H1 (cell line): ENCODE measurements at regions not wholly inside any gene's neighbourhood (a gene's known extent, or its start where the extent isn't known, plus 50 kb on each side); places are given as distances from the start of the nearest gene placed in this dataset.

Source experiments
- CTCF ChIA-PET: fragments of 300-600 bp; sonication (Branson Sonifier 250); formaldehyde crosslinking; loops from one replicate; lab custom pipeline; 2021; ENCODE audit not compliant: partially characterized antibody; lab: Charles Lee
- POLR2A ChIA-PET: fragments of 300-600 bp; sonication (Branson Sonifier 250); formaldehyde crosslinking; loops from one replicate; lab custom pipeline; 2021; ENCODE audit warnings: inconsistent platforms; ENCODE audit not compliant: partially characterized antibody; lab: Charles Lee
- DNase-seq, 2 experiments: peaks; one replicate each; pipeline versions ENCODE4 v3.0.0 to v3.0.0-alpha.2; 2010 to 2022; ENCODE audit warnings: low spot score in 2 of 2, low read depth in 1 of 2, mixed read lengths in 1 of 2
- FAIRE-seq: peaks from 2 replicates; lab custom pipeline; 2011; peaks lifted over from hg19 to GRCh38; lab: Jason Lieb, UNC
- H2AFZ ChIP-seq: 2 replicates; pipeline ENCODE4 v1.8.1; 2012; ENCODE audit warnings: low read length, inconsistent platforms
- H2AK5ac ChIP-seq: 2 replicates; pipeline ENCODE4 v1.6.1; 2013; ENCODE audit warnings: low read depth, low read length
- H2BK120ac ChIP-seq: replicated peaks from 2 replicates; pipeline ENCODE3; 2013; ENCODE audit warnings: low read depth, low read length, inconsistent platforms
- H2BK12ac ChIP-seq: 2 replicates; pipeline ENCODE4 v1.6.1; 2013; ENCODE audit warnings: low read depth, low read length
- H2BK15ac ChIP-seq: 2 replicates; pipeline ENCODE4 v1.6.1; 2013; ENCODE audit warnings: low read length
- H2BK20ac ChIP-seq: 2 replicates; pipeline ENCODE4 v1.6.1; 2013; ENCODE audit warnings: low read length
- H2BK5ac ChIP-seq: 2 replicates; pipeline ENCODE4 v1.6.1; 2013; ENCODE audit warnings: low read depth, low read length
- H3K14ac ChIP-seq: 2 replicates; pipeline ENCODE4 v1.6.1; 2013; ENCODE audit warnings: inconsistent platforms; ENCODE audit not compliant: insufficient read length
- H3K18ac ChIP-seq: 2 replicates; pipeline ENCODE4 v1.6.1; 2013; ENCODE audit warnings: low read length; ENCODE audit errors: extremely low read depth
- H3K23ac ChIP-seq: 2 replicates; pipeline ENCODE4 v1.6.1; 2013; ENCODE audit warnings: inconsistent platforms; ENCODE audit not compliant: insufficient read length
- H3K23me2 ChIP-seq: 2 replicates; pipeline ENCODE4 v1.6.1; 2013; ENCODE audit warnings: low read depth, low read length
- H3K27ac ChIP-seq: 2 replicates; pipeline ENCODE4 v1.6.1; 2011; ENCODE audit warnings: low read depth, low read length, inconsistent platforms
- H3K27me3 ChIP-seq, 4 experiments: replicated peaks in 1 of 4; 1 replicate in 1 of 4; 2 replicates in 3 of 4; pipeline versions ENCODE4 v1.6.1 to v1.8.1; 2011 to 2013; ENCODE audit warnings: low read length in 3 of 4, mild to moderate bottlenecking in 3 of 4, inconsistent platforms in 2 of 4, mixed read lengths in 2 of 4, moderate library complexity in 1 of 4; ENCODE audit not compliant: control insufficient read depth in 3 of 4, insufficient read depth in 3 of 4; ENCODE audit errors: extremely low read depth in 1 of 4
- H3K36me3 ChIP-seq, 4 experiments: 2 replicates each; pipeline versions ENCODE4 v1.6.1 to v1.8.1; 2011 to 2013; ENCODE audit warnings: mild to moderate bottlenecking in 4 of 4, low read length in 3 of 4, moderate library complexity in 2 of 4, control low read depth in 1 of 4, inconsistent platforms in 1 of 4; ENCODE audit not compliant: insufficient read depth in 4 of 4, control insufficient read depth in 2 of 4
- H3K4ac ChIP-seq: replicated peaks from 2 replicates; pipeline ENCODE3; 2013; ENCODE audit warnings: low read length, low read depth, mixed read lengths, inconsistent platforms; ENCODE audit not compliant: insufficient read length
- H3K4me1 ChIP-seq, 4 experiments: replicated peaks in 1 of 4; 1 replicate in 1 of 4; 2 replicates in 3 of 4; pipeline versions ENCODE4 v1.6.1 to v1.8.1; 2011 to 2013; ENCODE audit warnings: low read length in 3 of 4, inconsistent platforms in 2 of 4, mixed read lengths in 1 of 4; ENCODE audit not compliant: insufficient read depth in 4 of 4, control insufficient read depth in 3 of 4
- H3K4me2 ChIP-seq, 2 experiments: 2 replicates each; pipeline versions ENCODE4 v1.6.1 to v1.8.1; 2011 to 2013; ENCODE audit warnings: low read depth in 2 of 2, low read length in 2 of 2, control low read depth in 1 of 2, inconsistent platforms in 1 of 2, mild to moderate bottlenecking in 1 of 2; ENCODE audit not compliant: insufficient read depth in 1 of 2
- H3K4me3 ChIP-seq, 4 experiments: fragments of 200-600, 300-600 bp in 1 of 4; sonication (generic), shearing (Covaris generic), sonication (Bioruptor Twin) in 1 of 4; 2 replicates each; pipeline versions ENCODE4 v1.5.1 to v1.8.1; 2011 to 2016; ENCODE audit warnings: low read length in 4 of 4, low read depth in 3 of 4, control low read depth in 2 of 4, inconsistent platforms in 2 of 4, mild to moderate bottlenecking in 2 of 4, mixed read lengths in 1 of 4, moderate library complexity in 1 of 4; ENCODE audit not compliant: insufficient read depth in 2 of 4; ENCODE audit errors: extremely low read depth in 1 of 4
- H3K56ac ChIP-seq: replicated peaks from 2 replicates; pipeline ENCODE3; 2013; ENCODE audit warnings: low read depth, mild to moderate bottlenecking, mixed read lengths, low read length, inconsistent platforms; ENCODE audit not compliant: insufficient read length
- H3K79me1 ChIP-seq: 2 replicates; pipeline ENCODE4 v1.6.1; 2013; ENCODE audit warnings: low read depth, low read length, control low read depth
- H3K79me2 ChIP-seq, 2 experiments: 2 replicates each; pipeline versions ENCODE4 v1.6.1 to v1.8.1; 2012 to 2013; ENCODE audit warnings: low read length in 2 of 2, mild to moderate bottlenecking in 2 of 2, inconsistent platforms in 1 of 2; ENCODE audit not compliant: insufficient read depth in 2 of 2, control insufficient read depth in 1 of 2
- H3K9ac ChIP-seq, 4 experiments: replicated peaks in 1 of 4; 1 replicate in 1 of 4; 2 replicates in 3 of 4; pipeline versions ENCODE4 v1.6.1 to v1.8.1; 2011 to 2013; ENCODE audit warnings: low read depth in 3 of 4, low read length in 3 of 4, control low read depth in 2 of 4, mild to moderate bottlenecking in 2 of 4, moderate library complexity in 2 of 4, inconsistent platforms in 1 of 4; ENCODE audit errors: extremely low read depth in 1 of 4
- H3K9me3 ChIP-seq, 2 experiments: 2 replicates each; pipeline versions ENCODE4 v1.6.1 to v1.8.1; 2012 to 2013; ENCODE audit warnings: mild to moderate bottlenecking in 2 of 2, moderate library complexity in 2 of 2, control low read depth in 1 of 2, inconsistent platforms in 1 of 2, low read depth in 1 of 2, low read length in 1 of 2, mixed read lengths in 1 of 2; ENCODE audit not compliant: insufficient read depth in 2 of 2
- H4K20me1 ChIP-seq, 2 experiments: replicated peaks in 1 of 2; 2 replicates each; pipeline versions ENCODE3 to v1.8.1; 2011 to 2013; ENCODE audit warnings: inconsistent platforms in 2 of 2, low read length in 2 of 2, mild to moderate bottlenecking in 1 of 2; ENCODE audit not compliant: insufficient read depth in 2 of 2, control insufficient read depth in 1 of 2
- H4K5ac ChIP-seq: 2 replicates; pipeline ENCODE4 v1.6.1; 2013; ENCODE audit warnings: low read length, low read depth, mixed read lengths, inconsistent platforms; ENCODE audit not compliant: insufficient read length
- H4K8ac ChIP-seq: 2 replicates; pipeline ENCODE4 v1.8.0; 2013; ENCODE audit warnings: mild to moderate bottlenecking, moderate library complexity, low read length, inconsistent platforms; ENCODE audit not compliant: insufficient read depth; ENCODE audit errors: extremely low read depth
- H4K91ac ChIP-seq: replicated peaks from 2 replicates; pipeline ENCODE3; 2013; ENCODE audit warnings: low read length, mixed read lengths, inconsistent platforms; ENCODE audit not compliant: insufficient read length
- BCL11A ChIP-seq, 2 experiments: IDR thresholded peaks; one replicate each; pipeline ENCODE4 v1.6.1; 2011; ENCODE audit warnings: low read depth in 2 of 2, low read length in 2 of 2, mild to moderate bottlenecking in 2 of 2
- CBX8 ChIP-seq: fragments of 300-800, 300-1000 bp; sonication (generic); IDR thresholded peaks from 2 replicates; pipeline ENCODE4 v1.7.1; 2016; ENCODE audit warnings: low read depth, low read length, borderline replicate concordance
- EGR1 ChIP-seq: IDR thresholded peaks from 2 replicates; pipeline ENCODE4 v1.6.1; 2011; ENCODE audit warnings: low read depth, low read length, borderline replicate concordance
- GTF2F1 ChIP-seq: IDR thresholded peaks from 2 replicates; pipeline ENCODE4 v1.6.1; 2012; ENCODE audit warnings: low read depth, low read length, improper control_type of control experiment, borderline replicate concordance
- HDAC6 ChIP-seq: IDR thresholded peaks from one replicate; pipeline ENCODE4 v1.7.1; 2012; ENCODE audit warnings: low read depth, mild to moderate bottlenecking, inconsistent platforms, low read length, moderate library complexity
- KDM4A ChIP-seq: IDR thresholded peaks from one replicate; pipeline ENCODE4 v1.7.1; 2012; ENCODE audit warnings: low read depth, mild to moderate bottlenecking, moderate library complexity, low read length, inconsistent platforms; ENCODE audit not compliant: severe bottlenecking
- NRF1 ChIP-seq: IDR thresholded peaks from 2 replicates; pipeline ENCODE4 v1.6.1; 2011; ENCODE audit warnings: mild to moderate bottlenecking, low read depth, low read length, improper control_type of control experiment
- POLR2A ChIP-seq, 2 experiments: IDR thresholded peaks; 1 replicate in 1 of 2; 2 replicates in 1 of 2; pipeline ENCODE4 v1.6.1; 2011; ENCODE audit warnings: low read depth in 2 of 2, low read length in 2 of 2, mild to moderate bottlenecking in 2 of 2; ENCODE audit errors: control extremely low read depth in 1 of 2
- RXRA ChIP-seq: IDR thresholded peaks from 2 replicates; pipeline ENCODE4 v1.6.1; 2011; ENCODE audit warnings: low read depth, mild to moderate bottlenecking, low read length, moderate library complexity; ENCODE audit not compliant: insufficient read depth
- SIN3A ChIP-seq, 2 experiments: IDR thresholded peaks in 1 of 2; conservative IDR thresholded peaks in 1 of 2; 2 replicates each; pipeline ENCODE4 v1.6.1; 2011 to 2012; ENCODE audit warnings: low read length in 2 of 2, improper control_type of control experiment in 1 of 2, low read depth in 1 of 2, mild to moderate bottlenecking in 1 of 2
- SP2 ChIP-seq: IDR thresholded peaks from 2 replicates; pipeline ENCODE4 v1.6.1; 2012; ENCODE audit warnings: mild to moderate bottlenecking, low read length, inconsistent platforms
- TBP ChIP-seq: IDR thresholded peaks from 2 replicates; pipeline ENCODE4 v1.6.1; 2011; ENCODE audit warnings: low read depth, low read length, improper control_type of control experiment
- WGBS, 2 experiments: shearing (Covaris generic) in 1 of 2; methylation state at CpG; one replicate each; pipeline versions ENCODE4 v1.1.6 to v1.1.7; 2013 to 2015; ENCODE audit warnings: low lambda C conversion rate in 2 of 2, mixed read lengths in 2 of 2, inconsistent platforms in 1 of 2, low coverage in 1 of 2, missing lambda C conversion rate in 1 of 2; ENCODE audit not compliant: insufficient replicate concordance in 2 of 2, insufficient coverage in 1 of 2, insufficient read length in 1 of 2; ENCODE audit errors: extremely low coverage in 1 of 2, missing lambda C conversion rate in 1 of 2; 5-methylcytosine and 5-hydroxymethylcytosine counted together

GRCh38 chr4:149983401-149983800, 94.8 kb upstream of the DCLK2 start:
- H2BK20ac ChIP-seq, result no peak overlapping the region
- no peaks in the 10 kb centered on the region for H3K23me2 ChIP-seq
- TF ChIP-seq SP2, result no peak
- TF ChIP-seq POLR2A (IDR thresholded peaks at IDR 0.05; ENCODE audit: control extremely low read depth in 1 of 2, low read depth in 2 of 2, low read length in 2 of 2), result no peak
- no peak for TF ChIP-seq TBP
- TF ChIP-seq BCL11A (IDR thresholded peaks at IDR 0.05; ENCODE audit: low read depth in 2 of 2, low read length in 2 of 2), result no peak
- no peak for TF ChIP-seq NRF1
- TF ChIP-seq KDM4A, result no peak
- TF ChIP-seq SIN3A (conservative IDR thresholded peaks at IDR 0.05 in 1 of 2, IDR thresholded peaks at IDR 0.05 in 1 of 2; ENCODE audit: low read depth in 1 of 2, low read length in 2 of 2), result no peak
- TF ChIP-seq CBX8, result no peak
- TF ChIP-seq GTF2F1, result no peak
- TF ChIP-seq EGR1, result no peak
- TF ChIP-seq RXRA, result no peak
- TF ChIP-seq HDAC6, result no peak
- H3K27me3 ChIP-seq, result no peaks in the 10 kb centered on the region
- H3K36me3 ChIP-seq, result no peaks in the 10 kb centered on the region
- no peak overlapping the region for H3K4me3 ChIP-seq
- H3K27ac ChIP-seq, result no peak overlapping the region; the same call in 1 of the 2 replicates
- no peak overlapping the region for H2BK12ac ChIP-seq
- no peak overlapping the region for H4K5ac ChIP-seq
- no peaks in the 10 kb centered on the region for H3K9me3 ChIP-seq
- no peak overlapping the region for H3K4ac ChIP-seq
- no peak for DNase-seq
- 89% methylated on average over 2 of the region's 2 CpGs; no CpG with 5 or more reads in 1 of the 2 experiments for WGBS, 2 experiments
- no peak overlapping the region for H3K56ac ChIP-seq
- H2AFZ ChIP-seq, result no peak overlapping the region
- H3K4me2 ChIP-seq, result no peak overlapping the region
- no peak overlapping the region for H3K18ac ChIP-seq
- H3K14ac ChIP-seq, result no peak overlapping the region
- no peaks in the 10 kb centered on the region for H3K79me1 ChIP-seq
- no peak overlapping the region for H2BK15ac ChIP-seq
- H2AK5ac ChIP-seq, result no peak overlapping the region
- H3K9ac ChIP-seq, result no peak overlapping the region
- CTCF ChIA-PET, result interaction anchor here (1.0 to 2.7 kb wide), 5 partner anchors 9 to 259 kb away, joined by 3 to 14 read pairs (median 6); no protein-coding TSS in a partner anchor
- H4K20me1 ChIP-seq, result no peaks in the 10 kb centered on the region
- H3K23ac ChIP-seq, result no peak overlapping the region
- no peak overlapping the region for H4K8ac ChIP-seq
- H3K4me1 ChIP-seq, result 0 out of 7 replicates have a peak, but pooled peaks cover 0 to 3% (median 0%) of the 10 kb centered on the region in 4 experiments
- POLR2A ChIA-PET, result no interaction called here
- H3K79me2 ChIP-seq, result no peaks in the 10 kb centered on the region
- no peak overlapping the region for H2BK120ac ChIP-seq
- no peak for FAIRE-seq
- H4K91ac ChIP-seq, result no peak overlapping the region
- H2BK5ac ChIP-seq, result no peak overlapping the region
